DMS 273 treated with DMSO at 0.1 percent for 48 hours (cell line): ENCODE measurements at regions not wholly inside any gene's neighbourhood (a gene's known extent, or its start where the extent isn't known, plus 50 kb on each side); places are given as distances from the start of the nearest gene placed in this dataset.
"Not testable (repeated sequence)": the region's sequence is repeated elsewhere in the genome, so short reads cannot be mapped to it uniquely, and the experiment has no call there.

Experiments used
- DNase-seq: peaks from one replicate; lab custom pipeline; 2025; lab: John Stamatoyannopoulos, UW

GRCh38 chr7:81135324-81135723, 216.5 kb upstream of the SEMA3C start:
- no peak for DNase-seq

- no peak for DNase-seq
Measured at GRCh38 chr7:81128011-81128410, 209.2 kb upstream of the SEMA3C start.

DNA sequence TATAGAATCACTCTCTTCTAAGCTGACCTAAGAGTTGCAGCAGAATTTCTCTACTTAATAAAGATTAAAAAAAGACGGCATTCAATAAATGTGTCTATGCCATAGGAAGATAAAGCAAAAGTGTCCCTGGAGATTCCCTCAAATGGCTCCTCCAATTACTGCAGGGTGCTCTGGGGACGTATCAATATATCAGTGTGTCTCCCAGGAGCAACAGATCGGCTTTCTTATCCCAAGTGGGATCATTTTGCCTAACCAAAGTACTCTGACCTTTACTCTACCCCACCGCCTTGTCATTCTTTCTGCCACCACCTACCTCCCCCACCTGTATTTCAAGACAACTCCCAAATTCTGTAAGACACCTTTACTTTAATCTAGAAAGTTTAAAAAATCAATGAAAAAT, 202.0 kb upstream of the SEMA3C start:
- DNase-seq: no peak

DNA sequence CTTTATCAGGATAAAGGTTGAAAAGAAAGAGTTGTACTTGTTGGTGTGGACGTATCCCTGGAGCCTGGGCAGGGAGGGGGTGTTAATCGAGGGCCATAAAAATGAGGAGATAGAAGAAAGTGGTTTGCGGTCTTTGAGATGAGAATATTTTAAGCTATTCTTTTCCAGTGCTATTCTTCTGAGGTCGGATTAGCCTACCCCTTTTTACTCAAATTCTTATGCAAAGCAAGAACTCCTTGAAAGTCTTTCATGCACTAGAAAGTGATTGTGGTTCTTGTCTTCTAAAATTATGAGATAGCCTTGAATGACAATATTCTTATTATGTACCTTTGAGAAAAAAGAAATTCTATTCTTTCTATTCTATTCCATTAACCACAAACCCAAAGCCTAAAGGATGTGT, 201.3 kb upstream of the SEMA3C start:
- no peak for DNase-seq

DNA sequence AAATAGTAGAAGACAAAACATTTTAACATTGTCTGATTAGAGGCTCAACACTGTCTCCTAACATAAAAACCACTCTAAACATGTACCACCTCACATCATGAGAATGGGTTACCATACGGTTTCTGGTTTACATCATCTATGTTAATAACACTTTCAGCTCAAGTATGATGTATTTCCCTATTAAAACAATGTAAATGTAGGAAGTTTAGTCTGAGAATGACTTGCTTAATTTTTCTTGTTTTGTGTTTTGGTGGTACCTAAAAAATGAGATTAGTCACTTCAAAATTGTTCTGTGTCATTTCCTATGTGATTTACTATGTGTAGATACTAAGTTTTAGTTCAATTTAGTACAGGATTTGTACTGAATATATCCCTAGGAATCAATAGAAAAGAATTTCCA, 195.8 kb upstream of the SEMA3C start:
- no peak for DNase-seq

- DNase-seq: no peak
Measured at GRCh38 chr7:81112731-81113130, 193.9 kb upstream of the SEMA3C start.

- no peak for DNase-seq
Measured at GRCh38 chr7:81111781-81112540, 193.1 kb upstream of the SEMA3C start.

DNA sequence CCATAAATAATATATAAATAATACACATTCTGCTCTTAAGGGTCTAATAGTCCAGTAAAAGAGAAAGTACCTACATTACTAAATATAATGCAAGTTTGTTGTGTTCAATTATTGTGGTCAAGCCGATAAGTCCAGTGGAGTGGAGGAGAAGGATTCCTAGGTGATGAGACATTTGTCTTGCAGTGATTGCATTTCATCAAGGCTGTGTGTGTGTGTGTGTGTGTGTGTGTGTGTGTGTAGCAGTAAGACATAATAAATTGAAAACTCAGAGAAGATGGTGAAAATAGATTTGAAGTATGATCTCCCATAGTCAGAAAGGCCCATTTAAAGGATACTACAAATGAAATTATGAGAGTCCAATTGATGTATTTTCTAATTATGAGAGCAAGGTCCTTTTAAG, 192.5 kb upstream of the SEMA3C start:
- DNase-seq: no peak

- no peak for DNase-seq
Measured at GRCh38 chr7:81110673-81111072, 191.8 kb upstream of the SEMA3C start.

GRCh38 chr7:81098213-81098612, 179.4 kb upstream of the SEMA3C start:
- no peak for DNase-seq

DNA sequence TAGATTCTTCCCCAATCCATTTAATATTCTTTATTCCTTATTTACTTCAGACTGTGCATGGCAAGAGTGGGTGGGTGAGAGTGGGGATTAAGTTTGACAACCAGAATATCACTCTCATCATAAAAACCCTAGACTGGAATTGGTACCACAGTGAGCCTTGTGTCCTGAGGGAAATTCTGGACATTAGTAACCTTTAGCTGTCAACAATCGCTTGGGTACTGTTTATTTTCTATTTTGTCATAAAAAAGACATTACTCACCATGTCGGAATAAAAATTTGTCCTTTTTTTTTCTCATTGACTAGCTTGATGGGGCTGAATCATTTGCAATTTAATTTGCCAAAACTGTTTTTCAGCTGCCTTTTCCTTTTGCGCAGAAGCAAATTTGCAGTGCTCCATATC, 176.1 kb upstream of the SEMA3C start:
- DNase-seq: no peak

DNA sequence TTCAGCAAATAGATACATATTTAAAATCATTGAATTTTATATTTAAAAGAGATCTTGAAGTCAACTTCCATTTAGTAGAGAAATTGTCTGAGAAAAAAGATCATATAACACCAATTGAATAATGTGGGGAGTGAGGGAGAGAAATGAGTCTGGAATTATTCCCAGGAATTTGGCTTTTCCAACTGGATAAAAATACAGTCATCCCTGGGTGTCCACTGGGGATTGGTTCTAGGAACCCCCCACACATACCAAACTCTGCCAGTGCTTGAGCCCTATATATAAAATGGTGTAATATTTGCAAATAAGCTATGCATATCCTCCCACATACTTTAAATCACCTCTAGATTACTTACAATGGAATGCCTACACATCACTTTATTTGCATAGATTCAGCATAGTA, 162.8 kb upstream of the SEMA3C start:
- DNase-seq: no peak

DNA sequence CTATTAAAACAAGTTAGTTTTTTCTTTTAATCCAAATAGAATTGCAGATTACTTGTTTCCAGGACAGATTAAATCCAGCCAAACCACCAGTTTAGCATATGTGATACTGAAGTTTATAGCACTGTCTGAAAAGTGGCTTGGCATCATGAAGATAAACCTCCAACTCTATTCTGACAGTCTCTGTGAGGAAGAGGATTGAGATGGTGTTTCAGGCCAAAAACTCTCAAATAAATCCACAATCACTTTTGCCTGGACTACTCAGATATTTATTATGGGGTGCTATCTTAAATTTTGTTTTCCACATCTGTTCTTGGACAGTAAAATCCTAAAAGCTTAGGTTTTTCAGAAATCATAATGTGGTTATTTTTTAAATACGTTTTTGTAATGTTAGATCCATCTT, 161.7 kb upstream of the SEMA3C start:
- DNase-seq: no peak

- DNase-seq: no peak
Measured at GRCh38 chr7:81079746-81080145, 160.9 kb upstream of the SEMA3C start.

- no peak for DNase-seq
Measured at GRCh38 chr7:81075150-81075549, 156.3 kb upstream of the SEMA3C start.

DNA sequence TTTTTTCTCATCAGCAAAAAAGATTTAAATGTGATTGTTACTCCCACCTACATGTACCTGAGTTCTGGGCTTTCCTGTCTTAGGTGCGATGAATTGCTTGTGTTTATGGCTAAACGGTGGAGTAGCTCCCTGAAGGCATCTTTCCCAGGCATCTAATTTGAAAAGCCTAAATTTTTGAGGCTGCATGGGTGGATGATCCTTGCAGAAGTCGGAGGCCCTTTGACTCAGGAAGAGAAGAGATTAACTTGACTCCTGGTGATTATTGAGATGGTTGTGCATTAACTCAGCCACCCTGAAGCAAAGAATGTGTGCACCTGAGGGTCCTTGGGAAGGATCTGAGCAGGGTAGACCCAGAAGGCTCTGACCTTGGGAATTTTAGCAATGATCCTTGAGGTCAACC, 155.6 kb upstream of the SEMA3C start:
- DNase-seq: no peak

GRCh38 chr7:81073931-81074251, 155.0 kb upstream of the SEMA3C start:
- no peak for DNase-seq

GRCh38 chr7:81070956-81071355, 152.1 kb upstream of the SEMA3C start:
- DNase-seq: no peak

DNA sequence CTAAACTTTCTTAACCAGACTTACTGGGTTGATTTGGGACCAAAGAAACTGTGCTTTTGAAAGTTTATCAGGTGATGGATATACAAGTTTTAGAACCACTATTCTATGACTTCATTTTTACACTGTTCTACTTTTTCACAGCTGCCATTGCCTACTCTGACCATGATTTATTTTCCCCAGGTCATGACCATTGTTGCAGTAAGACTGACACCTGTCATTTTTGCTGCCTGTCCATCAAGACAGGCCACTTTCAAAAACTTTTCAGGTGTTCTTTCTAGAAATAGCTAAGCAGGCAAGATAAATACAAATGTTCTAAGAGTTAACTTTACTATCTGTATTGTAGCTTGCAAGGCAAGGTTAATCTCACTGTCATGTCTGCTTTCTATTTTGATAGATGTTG, 147.9 kb upstream of the SEMA3C start:
- no peak for DNase-seq

- no peak for DNase-seq
Measured at GRCh38 chr7:81064426-81064825, 145.6 kb upstream of the SEMA3C start.

GRCh38 chr7:81062755-81063154, 143.9 kb upstream of the SEMA3C start:
- no peak for DNase-seq

DNA sequence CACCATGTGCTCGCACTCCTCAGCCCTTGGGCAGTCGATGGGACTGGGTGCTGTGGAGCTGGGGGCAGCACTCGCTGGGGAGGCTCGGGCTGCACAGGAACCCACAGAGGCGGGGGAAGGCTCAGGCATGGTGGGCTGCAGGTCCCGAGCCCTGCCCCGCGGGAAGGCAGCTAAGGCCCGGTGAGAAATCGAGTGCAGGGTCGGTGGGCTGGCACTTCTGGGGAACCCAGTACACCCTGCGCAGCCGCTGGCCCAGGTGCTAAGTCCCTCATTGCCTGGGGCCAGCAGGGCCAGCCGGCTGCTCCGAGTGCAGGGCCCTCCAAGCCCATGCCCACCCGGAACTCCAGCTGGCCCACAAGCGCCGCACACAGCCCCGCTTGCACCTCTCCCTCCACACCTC, 138.6 kb upstream of the SEMA3C start:
- DNase-seq: not testable (repeated sequence)

GRCh38 chr7:81053623-81054022, 134.8 kb upstream of the SEMA3C start:
- DNase-seq: no peak

DNA sequence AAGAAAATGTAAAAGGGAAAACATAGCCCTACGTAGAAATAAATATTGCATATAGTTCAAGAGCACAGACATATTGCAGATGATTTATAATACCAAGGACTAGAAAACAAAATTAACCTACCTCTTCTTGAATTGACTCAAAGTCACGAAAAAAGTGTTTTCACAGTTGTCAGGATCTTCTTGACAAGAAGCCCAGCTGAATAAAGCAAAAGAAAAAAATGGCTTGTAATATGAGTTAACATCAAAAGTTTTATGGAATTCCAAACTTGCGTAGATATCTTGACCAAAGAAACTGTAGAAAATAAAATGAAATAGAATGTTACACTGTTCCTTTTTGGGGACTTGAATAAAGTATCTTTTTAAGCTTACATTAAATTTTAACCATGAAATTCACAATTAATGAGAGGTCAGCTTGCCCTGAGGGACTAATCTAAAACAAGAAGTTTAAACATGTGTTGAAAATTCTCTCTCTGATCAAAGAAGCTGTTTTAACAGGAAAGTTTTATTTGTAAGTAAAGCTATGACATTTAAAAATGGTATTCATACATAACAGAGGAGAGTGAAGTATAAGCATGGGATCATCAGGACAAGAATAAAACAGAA, 133.1 kb upstream of the SEMA3C start:
- no peak for DNase-seq
